GM12864 (cell line): ENCODE measurements at regions not wholly inside any gene's neighbourhood (a gene's known extent, or its start where the extent isn't known, plus 50 kb on each side); places are given as distances from the start of the nearest gene placed in this dataset.

Experiments used
- DNase-seq: peaks from one replicate; pipeline ENCODE4 v3.0.0-alpha.2; 2011; ENCODE audit warnings: low read depth
- H3K4me3 ChIP-seq: 2 replicates; pipeline ENCODE4 v1.5.1; 2011; ENCODE audit warnings: mild to moderate bottlenecking, low read depth, low read length, control low read depth
- TF ChIP-seq, protein P1 (sequence below): IDR thresholded peaks from 2 replicates; pipeline ENCODE4 v1.5.1; 2011; ENCODE audit warnings: low read depth, mild to moderate bottlenecking, moderate library complexity, low read length, control low read depth, inconsistent platforms; ENCODE audit errors: missing control alignments

DNA sequence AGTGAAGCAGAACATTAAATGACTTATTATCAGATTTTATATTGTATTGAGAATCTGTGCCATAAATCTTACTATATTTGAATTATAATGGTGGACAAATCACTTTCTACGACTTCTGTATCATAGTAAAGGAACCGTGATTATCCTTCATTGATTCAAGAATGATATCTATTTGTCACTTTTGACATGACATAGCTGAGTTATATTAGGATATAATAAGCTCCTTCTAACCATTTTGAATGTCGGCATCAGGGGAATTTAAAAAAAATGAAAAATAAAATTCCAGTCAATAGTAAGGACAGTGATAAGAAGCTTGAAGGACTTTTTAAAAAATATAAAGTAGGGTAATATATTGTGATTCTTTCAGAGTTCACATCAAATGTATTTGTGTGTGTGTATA, 338.9 kb upstream of the ACO1 start:
- DNase-seq = no peak
- no peak overlapping the region for H3K4me3 ChIP-seq
- TF ChIP-seq, protein P1, sequence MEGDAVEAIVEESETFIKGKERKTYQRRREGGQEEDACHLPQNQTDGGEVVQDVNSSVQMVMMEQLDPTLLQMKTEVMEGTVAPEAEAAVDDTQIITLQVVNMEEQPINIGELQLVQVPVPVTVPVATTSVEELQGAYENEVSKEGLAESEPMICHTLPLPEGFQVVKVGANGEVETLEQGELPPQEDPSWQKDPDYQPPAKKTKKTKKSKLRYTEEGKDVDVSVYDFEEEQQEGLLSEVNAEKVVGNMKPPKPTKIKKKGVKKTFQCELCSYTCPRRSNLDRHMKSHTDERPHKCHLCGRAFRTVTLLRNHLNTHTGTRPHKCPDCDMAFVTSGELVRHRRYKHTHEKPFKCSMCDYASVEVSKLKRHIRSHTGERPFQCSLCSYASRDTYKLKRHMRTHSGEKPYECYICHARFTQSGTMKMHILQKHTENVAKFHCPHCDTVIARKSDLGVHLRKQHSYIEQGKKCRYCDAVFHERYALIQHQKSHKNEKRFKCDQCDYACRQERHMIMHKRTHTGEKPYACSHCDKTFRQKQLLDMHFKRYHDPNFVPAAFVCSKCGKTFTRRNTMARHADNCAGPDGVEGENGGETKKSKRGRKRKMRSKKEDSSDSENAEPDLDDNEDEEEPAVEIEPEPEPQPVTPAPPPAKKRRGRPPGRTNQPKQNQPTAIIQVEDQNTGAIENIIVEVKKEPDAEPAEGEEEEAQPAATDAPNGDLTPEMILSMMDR = no peak

DNA sequence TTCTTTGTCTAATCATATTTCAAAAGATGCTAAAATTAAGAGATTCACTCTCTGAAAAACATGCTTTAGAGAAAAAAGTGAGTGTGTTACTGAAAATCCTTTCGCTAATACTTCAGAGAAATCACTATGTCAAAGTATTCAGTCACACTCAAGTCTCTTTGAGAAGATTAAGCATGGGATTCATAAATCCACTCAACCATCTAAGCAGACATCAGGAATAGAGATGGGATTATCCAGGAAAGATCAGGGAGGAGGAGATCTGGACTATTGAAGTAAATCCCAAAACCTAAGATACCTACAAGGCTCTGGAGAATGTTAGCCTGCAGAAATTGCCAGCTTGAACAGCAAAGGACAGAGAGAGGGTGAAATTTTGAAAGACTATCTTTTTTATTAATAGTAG, 317.2 kb upstream of the ACO1 start:
- no peak for DNase-seq
- H3K4me3 ChIP-seq = no peak overlapping the region
- TF ChIP-seq, protein P1 = no peak

DNA sequence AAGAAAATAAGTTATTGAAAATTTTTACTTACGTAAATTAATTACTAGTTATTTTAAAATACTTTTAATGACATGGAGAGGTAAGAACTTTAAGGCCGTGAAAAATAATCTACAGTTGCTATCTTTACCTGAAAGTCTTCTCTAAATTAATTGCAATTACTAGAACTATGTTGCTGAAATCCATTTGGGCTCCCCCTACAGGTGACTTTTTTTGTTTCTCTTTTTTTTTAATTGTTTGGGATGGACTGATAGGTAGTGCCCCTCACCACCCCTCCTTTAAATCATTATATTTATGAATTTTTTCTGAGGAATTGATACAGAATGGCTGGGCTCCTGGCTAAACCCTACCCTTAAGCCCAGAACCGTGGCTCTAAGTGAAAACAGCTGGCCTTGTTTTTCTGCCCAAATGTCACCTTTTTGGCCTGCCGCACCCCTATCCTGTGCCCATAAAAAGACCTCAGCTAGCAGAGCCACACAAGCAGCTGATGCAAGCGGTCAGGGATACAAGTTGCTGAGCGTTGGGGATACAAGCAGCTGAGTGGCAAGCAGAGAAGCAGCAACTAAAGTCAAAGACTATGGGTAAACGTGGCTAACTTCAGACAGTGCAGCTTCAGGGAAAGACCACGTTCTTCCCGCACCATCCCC, 315.2 kb upstream of the ACO1 start:
- DNase-seq = no peak
- H3K4me3 ChIP-seq = no peak overlapping the region
- TF ChIP-seq, protein P1 = peak; percentile 40

DNA sequence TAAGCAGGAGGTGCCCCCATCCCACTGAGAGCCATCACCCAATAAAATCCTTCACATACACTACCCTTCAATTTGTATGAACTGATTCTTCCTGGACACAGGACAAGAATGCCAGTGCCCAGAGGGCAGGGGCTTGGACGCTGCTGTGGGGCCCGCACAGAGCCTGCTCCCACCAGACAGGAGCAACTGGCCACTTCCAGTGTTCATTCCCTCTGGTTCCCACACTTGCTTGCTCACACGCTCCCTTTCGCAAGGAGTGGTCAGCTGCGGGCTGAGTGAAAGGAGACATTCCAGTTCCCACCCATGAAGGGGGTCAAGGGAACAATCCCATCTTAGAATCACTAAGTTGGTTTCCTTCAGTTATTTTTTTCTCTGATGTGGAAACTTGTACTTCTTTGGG, 314.5 kb upstream of the ACO1 start:
- TF ChIP-seq, protein P1 = no peak
- H3K4me3 ChIP-seq = no peak overlapping the region
- DNase-seq = no peak

DNA sequence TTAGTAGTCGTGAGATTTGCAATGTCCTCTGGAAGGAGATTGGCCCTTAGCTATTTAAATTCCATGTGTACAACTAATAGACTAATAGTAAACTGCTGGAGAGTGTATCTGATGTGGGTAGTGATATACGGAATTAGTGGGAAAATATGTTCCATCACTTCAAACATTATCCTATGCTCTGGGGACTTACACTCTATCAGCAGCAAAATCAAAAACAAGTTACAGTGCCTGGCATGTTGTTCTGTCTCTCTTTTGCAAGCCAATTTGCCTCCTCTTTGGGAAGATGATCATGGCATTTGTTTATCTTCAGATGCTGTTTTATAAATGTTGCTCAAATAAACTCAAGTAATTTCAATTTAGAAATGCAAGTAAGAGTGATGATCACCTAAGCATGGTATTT, 311.9 kb upstream of the ACO1 start:
- TF ChIP-seq, protein P1 = no peak
- DNase-seq = no peak
- H3K4me3 ChIP-seq = no peak overlapping the region

DNA sequence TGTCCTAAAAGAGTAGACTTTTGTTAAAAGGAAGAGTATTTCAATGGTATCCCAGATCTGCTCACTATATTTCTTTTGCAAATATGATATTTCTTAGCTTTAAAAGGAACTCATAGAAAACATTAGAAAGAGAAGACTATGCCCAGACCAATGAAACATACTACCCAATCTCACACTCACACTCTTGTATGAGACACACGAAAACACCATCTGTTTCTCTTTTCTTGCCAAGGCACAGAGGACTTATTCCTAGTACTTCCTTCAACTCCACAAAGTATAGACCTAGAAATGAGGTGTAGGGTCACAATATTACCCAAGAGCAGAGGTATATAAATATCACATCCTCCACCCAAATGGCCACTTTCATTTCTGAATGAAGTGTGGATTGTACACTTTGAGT, 292.4 kb upstream of the ACO1 start:
- no peak overlapping the region for H3K4me3 ChIP-seq
- TF ChIP-seq, protein P1 = no peak
- no peak for DNase-seq

DNA sequence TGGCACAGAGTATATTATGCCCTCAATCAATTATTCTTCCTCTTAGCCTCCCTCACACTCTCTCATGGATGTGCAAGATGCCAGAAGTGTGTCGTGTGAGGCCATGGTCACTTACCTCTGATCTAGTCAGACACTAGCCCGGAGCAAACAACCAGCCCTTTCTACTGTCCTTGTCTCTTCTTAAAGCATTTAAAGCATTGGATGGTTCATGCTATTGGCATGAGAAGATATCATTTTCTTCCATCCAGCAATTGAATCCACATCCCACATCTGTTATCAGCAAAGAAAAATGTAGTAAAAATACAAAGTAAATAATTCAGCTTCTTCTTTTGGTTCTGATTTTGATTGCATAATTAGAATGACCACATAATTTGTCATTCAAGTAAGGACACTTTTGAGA, 267.2 kb upstream of the ACO1 start:
- no peak overlapping the region for H3K4me3 ChIP-seq
- TF ChIP-seq, protein P1 = no peak
- DNase-seq = no peak
